Endothelial cell of umbilical vein (primary cell): ENCODE measurements at regions not wholly inside any gene's neighbourhood (a gene's known extent, or its start where the extent isn't known, plus 50 kb on each side); places are given as distances from the start of the nearest gene placed in this dataset.

Source experiments
- BruUV-seq: library from RNA; stranded (reverse); fragments of 400-500 nt; replicated peaks from 2 replicates; lab custom pipeline; 2021; lab: Mats Ljungman, UMichigan
- CTCF ChIA-PET: fragments of 300-600, 350-600 bp; sonication (Branson Sonifier 250); formaldehyde crosslinking; loops from one replicate; lab custom pipeline; 2021; ENCODE audit warnings: antibody characterized with exemption, inconsistent platforms; lab: Charles Lee
- POLR2A ChIA-PET: fragments of 300-600, 350-600 bp; sonication (Branson Sonifier 250); formaldehyde crosslinking; loops from one replicate; lab custom pipeline; 2021; ENCODE audit warnings: antibody characterized with exemption, inconsistent platforms; lab: Charles Lee
- DNase-seq: peaks from one replicate; pipeline ENCODE4 v3.0.0-alpha.2; 2011; ENCODE audit warnings: low read depth, low spot score
- FAIRE-seq: peaks from 2 replicates; lab custom pipeline; 2011; peaks lifted over from hg19 to GRCh38; lab: Jason Lieb, UNC
- H2AFZ ChIP-seq: 2 replicates; pipeline ENCODE4 v1.6.0; 2012; ENCODE audit warnings: low read depth, low read length, control low read depth, inconsistent platforms
- H3K27ac ChIP-seq: 2 replicates; pipeline ENCODE4 v1.5.1; 2011; ENCODE audit warnings: low read depth, mild to moderate bottlenecking, control low read depth, low read length, moderate library complexity; ENCODE audit not compliant: insufficient read depth
- H3K27me3 ChIP-seq, 2 experiments: 2 replicates each; pipeline versions ENCODE4 v1.6.0 to v1.6.1; 2011; ENCODE audit warnings: low read length in 2 of 2, mixed read lengths in 1 of 2; ENCODE audit not compliant: control insufficient read depth in 2 of 2, insufficient read depth in 2 of 2
- H3K36me3 ChIP-seq, 2 experiments: 2 replicates in 1 of 2; 3 replicates in 1 of 2; pipeline ENCODE4 v1.5.1; 2011; ENCODE audit warnings: low read length in 2 of 2, mild to moderate bottlenecking in 1 of 2, moderate library complexity in 1 of 2; ENCODE audit not compliant: control insufficient read depth in 2 of 2, insufficient read depth in 2 of 2; ENCODE audit errors: extremely low read depth in 1 of 2
- H3K4me1 ChIP-seq: 3 replicates; pipeline ENCODE4 v1.5.1; 2011; ENCODE audit warnings: mild to moderate bottlenecking, low read length; ENCODE audit not compliant: control insufficient read depth, insufficient read depth; ENCODE audit errors: extremely low read depth
- H3K4me2 ChIP-seq: 2 replicates; pipeline ENCODE4 v1.6.1; 2011; ENCODE audit warnings: low read length, control low read depth, mixed read lengths; ENCODE audit not compliant: insufficient read depth
- H3K4me3 ChIP-seq, 3 experiments: fragments of 200-600 bp in 1 of 3; sonication (generic), shearing (Covaris generic) in 1 of 3; replicated peaks in 1 of 3; 2 replicates each; pipeline ENCODE4 v1.5.1; 2011 to 2016; ENCODE audit warnings: control low read depth in 3 of 3, low read length in 3 of 3, mild to moderate bottlenecking in 2 of 3, inconsistent platforms in 1 of 3, low read depth in 1 of 3, moderate library complexity in 1 of 3; ENCODE audit not compliant: insufficient read depth in 1 of 3
- H3K79me2 ChIP-seq: 2 replicates; pipeline ENCODE4 v1.6.0; 2012; ENCODE audit warnings: low read length, inconsistent platforms; ENCODE audit not compliant: control insufficient read depth, insufficient read depth
- H3K9ac ChIP-seq: replicated peaks from 2 replicates; pipeline ENCODE3; 2011; ENCODE audit warnings: low read length, control low read depth; ENCODE audit not compliant: insufficient read depth; ENCODE audit errors: extremely low read depth
- H3K9me1 ChIP-seq: replicated peaks from 3 replicates; pipeline ENCODE4 v1.6.0; 2011; ENCODE audit warnings: mild to moderate bottlenecking, low read length; ENCODE audit not compliant: control insufficient read depth, insufficient read depth; ENCODE audit errors: extremely low read depth
- H3K9me3 ChIP-seq: replicated peaks from 2 replicates; pipeline ENCODE4 v1.5.1; 2012; ENCODE audit warnings: low read length, inconsistent platforms; ENCODE audit not compliant: control insufficient read depth, insufficient read depth
- H4K20me1 ChIP-seq: replicated peaks from 2 replicates; pipeline ENCODE3; 2011; ENCODE audit warnings: mild to moderate bottlenecking, low read length; ENCODE audit not compliant: control insufficient read depth, insufficient read depth; ENCODE audit errors: extremely low read depth
- CTCF ChIP-seq, 2 donors: IDR thresholded peaks; 1 replicate in 1 of 2; 2 replicates in 1 of 2; pipeline ENCODE4 v1.5.1; 2011; ENCODE audit warnings: low read length in 2 of 2, mild to moderate bottlenecking in 2 of 2, moderate library complexity in 2 of 2, control low read depth in 1 of 2, inconsistent platforms in 1 of 2, low read depth in 1 of 2; ENCODE audit not compliant: insufficient read depth in 1 of 2; ENCODE audit errors: extremely low read depth in 1 of 2
- EZH2 ChIP-seq: IDR thresholded peaks from 2 replicates; pipeline ENCODE4 v1.6.1; 2012; ENCODE audit warnings: borderline replicate concordance, low read depth, mild to moderate bottlenecking, moderate library complexity, low read length, inconsistent platforms; ENCODE audit not compliant: severe bottlenecking
- FOS ChIP-seq: IDR thresholded peaks from 2 replicates; pipeline ENCODE4 v1.6.1; 2011; ENCODE audit warnings: mild to moderate bottlenecking, low read length, moderate library complexity, borderline replicate concordance; ENCODE audit not compliant: insufficient read depth
- GATA2 ChIP-seq: IDR thresholded peaks from 2 replicates; pipeline ENCODE4 v1.7.0; 2011; ENCODE audit warnings: low read depth, mild to moderate bottlenecking, moderate library complexity, mixed read lengths, low read length; ENCODE audit not compliant: insufficient read length, insufficient read depth
- JUN ChIP-seq: IDR thresholded peaks from 2 replicates; pipeline ENCODE4 v1.6.1; 2011; ENCODE audit warnings: borderline replicate concordance, low read depth; ENCODE audit not compliant: insufficient read length, insufficient read depth
- MAX ChIP-seq: IDR thresholded peaks from 2 replicates; pipeline ENCODE4 v1.6.1; 2011; ENCODE audit not compliant: insufficient read depth, insufficient read length
- MYC ChIP-seq: IDR thresholded peaks from one replicate; pipeline ENCODE4 v1.6.1; 2011; ENCODE audit warnings: mild to moderate bottlenecking, low read depth, low read length
- POLR2A ChIP-seq: IDR thresholded peaks from 2 replicates; pipeline ENCODE4 v1.6.1; 2012; ENCODE audit warnings: low read depth, mild to moderate bottlenecking, control low read depth, low read length
- POLR2AphosphoS5 ChIP-seq: IDR thresholded peaks from 2 replicates; pipeline ENCODE4 v1.6.1; 2012; ENCODE audit warnings: low read depth, mild to moderate bottlenecking, control low read depth, low read length, moderate library complexity; ENCODE audit not compliant: insufficient read depth
- dilution Hi-C: fragments of 300-500 bp; cut with MboI; formaldehyde crosslinking; loops from one replicate; pipeline ENCODE4 v1.15.0; 2019; ENCODE audit warnings: low sequenced_read_pairs; ENCODE audit not compliant: extremely low pct_ligation_motif_present
- intact Hi-C: fragments of 100-400 bp; cut with micrococcal nuclease; formaldehyde crosslinking; loops from one replicate; pipeline ENCODE4 v1.10.0; 2022

GRCh38 chr1:83028467-83028866 lies 970.5 kb downstream of the TTLL7 start:
- FAIRE-seq (no peak), DNase-seq (no peak)
- dilution Hi-C loops (no loop called here), intact Hi-C loops (no loop called here)
- Histone ChIP-seq H4K20me1 (no peaks in the 10 kb centered on the region), H3K9ac (no peak overlapping the region), H3K4me2 (no peak overlapping the region), H2AFZ (no peak overlapping the region), H3K9me3 (no peaks in the 10 kb centered on the region), H3K36me3 (no peaks in the 10 kb centered on the region), H3K27me3 (no peaks in the 10 kb centered on the region), H3K27ac (no peak overlapping the region), H3K4me3 (no peak overlapping the region), H3K9me1 (no peaks in the 10 kb centered on the region), H3K4me1 (peaks cover 3% of the 10 kb centered on the region), H3K79me2 (no peaks in the 10 kb centered on the region)
- BruUV-seq: no TSS peak
- TF ChIP-seq GATA2: no peak
- no peak for TF ChIP-seq MYC
- no peak for TF ChIP-seq POLR2AphosphoS5
- no peak for TF ChIP-seq MAX
- no peak for TF ChIP-seq JUN
- no peak for TF ChIP-seq FOS
- no peak for TF ChIP-seq EZH2
- no peak for TF ChIP-seq POLR2A
- TF ChIP-seq CTCF (IDR thresholded peaks at IDR 0.05; ENCODE audit: extremely low read depth in 1 of 2, insufficient read depth in 1 of 2, low read depth in 1 of 2, low read length in 2 of 2): no peak
- POLR2A ChIA-PET: no interaction called here
- CTCF ChIA-PET: no interaction called here
